ENCODE measurements at regions not wholly inside any gene's neighbourhood (a gene's known extent, or its start where the extent isn't known, plus 50 kb on each side); places are given as distances from the start of the nearest gene placed in this dataset.

DNA sequence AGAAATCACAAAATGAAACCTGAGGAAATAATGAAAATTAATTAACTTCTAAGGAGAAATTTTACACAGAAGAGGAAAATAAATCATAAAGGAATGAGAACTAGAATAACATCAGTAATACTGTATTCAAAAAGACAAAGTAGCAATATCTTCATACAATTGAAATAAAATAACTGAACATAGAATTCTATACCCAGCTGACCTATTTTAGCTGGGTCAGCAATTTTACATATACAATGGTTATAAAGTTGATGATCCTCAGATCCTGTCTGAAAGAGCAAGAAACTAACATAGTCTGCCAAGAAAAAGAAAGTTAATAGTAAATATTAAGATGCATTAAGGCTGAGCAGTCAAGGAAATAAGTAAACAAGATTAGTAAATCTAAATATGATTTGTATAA lies 93.0 kb upstream of the P3H2 start:
- TF ChIP-seq, protein P1, sequence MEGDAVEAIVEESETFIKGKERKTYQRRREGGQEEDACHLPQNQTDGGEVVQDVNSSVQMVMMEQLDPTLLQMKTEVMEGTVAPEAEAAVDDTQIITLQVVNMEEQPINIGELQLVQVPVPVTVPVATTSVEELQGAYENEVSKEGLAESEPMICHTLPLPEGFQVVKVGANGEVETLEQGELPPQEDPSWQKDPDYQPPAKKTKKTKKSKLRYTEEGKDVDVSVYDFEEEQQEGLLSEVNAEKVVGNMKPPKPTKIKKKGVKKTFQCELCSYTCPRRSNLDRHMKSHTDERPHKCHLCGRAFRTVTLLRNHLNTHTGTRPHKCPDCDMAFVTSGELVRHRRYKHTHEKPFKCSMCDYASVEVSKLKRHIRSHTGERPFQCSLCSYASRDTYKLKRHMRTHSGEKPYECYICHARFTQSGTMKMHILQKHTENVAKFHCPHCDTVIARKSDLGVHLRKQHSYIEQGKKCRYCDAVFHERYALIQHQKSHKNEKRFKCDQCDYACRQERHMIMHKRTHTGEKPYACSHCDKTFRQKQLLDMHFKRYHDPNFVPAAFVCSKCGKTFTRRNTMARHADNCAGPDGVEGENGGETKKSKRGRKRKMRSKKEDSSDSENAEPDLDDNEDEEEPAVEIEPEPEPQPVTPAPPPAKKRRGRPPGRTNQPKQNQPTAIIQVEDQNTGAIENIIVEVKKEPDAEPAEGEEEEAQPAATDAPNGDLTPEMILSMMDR (IDR thresholded peaks at IDR 0.05; ENCODE audit: low read depth, low read length) = no peak
- no peak overlapping the region for H3K4me3 ChIP-seq (ENCODE audit: low read depth, low read length)

DNA sequence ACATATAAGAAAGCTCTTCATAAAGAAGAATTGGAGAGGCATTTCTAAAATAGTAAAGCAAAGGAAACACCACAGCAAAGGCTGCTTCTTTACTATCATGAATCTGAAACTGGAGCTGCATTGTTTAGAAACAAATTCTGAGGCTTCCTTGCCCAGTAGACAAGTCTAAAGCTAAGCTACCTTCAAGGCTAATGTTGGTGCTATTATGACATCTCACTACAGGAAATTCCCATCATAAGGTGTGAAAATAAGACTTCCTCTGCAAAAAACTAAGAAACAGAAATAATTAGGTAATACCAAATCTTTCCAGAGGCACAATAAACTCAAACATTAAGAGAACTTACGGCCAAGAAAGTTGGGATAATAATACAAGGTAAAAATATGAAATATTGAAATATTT lies 89.9 kb upstream of the P3H2 start:
- H3K4me3 ChIP-seq (ENCODE audit: low read depth, low read length) = no peak overlapping the region
- TF ChIP-seq, protein P1 (IDR thresholded peaks at IDR 0.05; ENCODE audit: low read depth, low read length) = no peak

DNA sequence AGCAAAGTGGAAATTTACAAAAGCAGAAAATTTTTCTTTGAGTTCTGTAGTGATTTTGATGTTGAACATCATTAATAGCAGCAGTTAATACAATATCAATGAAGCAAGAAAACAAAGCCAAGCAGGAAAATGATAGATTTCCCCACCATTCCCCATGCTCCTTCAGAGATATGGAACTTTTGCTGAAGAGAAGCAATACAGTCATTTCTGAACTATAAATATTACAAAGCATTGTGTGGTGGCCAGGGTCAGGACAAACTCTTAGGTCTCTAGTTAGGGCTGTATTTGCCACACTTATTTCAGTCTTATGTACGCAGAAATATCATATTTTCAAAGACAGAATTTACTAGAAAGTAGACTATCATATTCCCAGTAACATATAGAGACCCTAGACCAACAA lies 88.8 kb upstream of the P3H2 start:
- H3K4me3 ChIP-seq (ENCODE audit: low read depth, low read length) = no peak overlapping the region

DNA sequence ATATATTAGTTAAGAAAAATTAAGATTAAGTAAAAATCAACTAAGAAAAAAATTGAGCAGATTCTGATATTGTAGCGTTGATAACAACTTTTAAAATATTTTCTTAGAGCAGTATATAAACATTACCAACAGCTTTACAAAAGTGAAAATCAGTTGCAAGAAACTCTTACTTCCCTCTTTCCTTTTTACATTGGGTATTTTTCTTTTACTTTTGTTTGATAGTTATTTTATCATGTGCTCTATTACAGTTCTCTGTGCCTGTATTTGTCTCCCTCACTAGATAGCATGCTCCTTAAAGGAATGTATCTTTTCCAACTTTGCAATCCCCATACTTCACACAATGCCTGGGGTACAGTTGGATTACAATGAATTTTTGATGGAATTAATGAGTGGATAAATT lies 87.5 kb upstream of the P3H2 start:
- TF ChIP-seq, protein P1 (IDR thresholded peaks at IDR 0.05; ENCODE audit: low read depth, low read length) = no peak
- no peak overlapping the region for H3K4me3 ChIP-seq (ENCODE audit: low read depth, low read length)

More for the DNA sequence above, 88.8 kb upstream of the P3H2 start:
- TF ChIP-seq, protein P1 (IDR thresholded peaks at IDR 0.05; ENCODE audit: low read depth, low read length) = no peak

DNA sequence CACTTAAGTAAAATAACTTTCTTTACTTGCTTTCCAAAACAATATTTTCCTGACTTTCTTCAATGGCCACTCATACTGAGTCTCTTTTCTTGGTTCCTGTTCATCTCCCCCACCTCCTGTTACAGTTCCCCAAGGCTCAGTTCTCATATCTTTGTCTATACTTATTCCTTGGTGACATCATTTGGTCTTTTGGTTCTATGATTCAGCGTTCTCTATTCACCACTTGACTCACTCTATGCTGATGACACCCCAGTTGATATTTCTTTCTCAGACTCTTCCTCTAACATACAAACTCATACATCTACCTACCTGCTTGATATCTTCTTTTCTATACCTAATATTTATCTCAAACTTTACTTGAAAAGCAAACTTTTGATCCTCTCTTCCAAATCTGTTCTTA lies 85.0 kb upstream of the P3H2 start:
- H3K4me3 ChIP-seq (ENCODE audit: low read depth, low read length) = no peak overlapping the region
- TF ChIP-seq, protein P1 (IDR thresholded peaks at IDR 0.05; ENCODE audit: low read depth, low read length) = no peak

DNA sequence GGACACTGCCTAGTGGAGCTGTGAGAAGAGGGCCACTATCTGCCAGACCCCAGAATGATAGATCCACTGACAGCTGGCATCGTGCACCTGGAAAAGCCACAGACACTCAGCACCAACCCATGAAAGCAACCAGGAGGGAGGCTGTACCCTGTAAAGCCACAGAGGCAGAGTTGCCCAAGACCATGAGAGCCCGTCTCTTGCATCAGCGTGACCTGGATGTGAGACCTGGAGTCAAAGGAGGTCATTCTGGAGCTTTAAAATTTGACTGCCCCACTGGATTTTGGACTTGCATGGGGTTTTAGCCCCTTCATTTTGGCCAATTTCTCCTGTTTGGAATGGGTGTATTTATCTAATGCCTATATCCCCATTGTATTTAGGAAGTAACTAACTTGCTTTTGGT lies 83.5 kb upstream of the P3H2 start:
- TF ChIP-seq, protein P1 (IDR thresholded peaks at IDR 0.05; ENCODE audit: low read depth, low read length) = no peak
- no peak overlapping the region for H3K4me3 ChIP-seq (ENCODE audit: low read depth, low read length)

DNA sequence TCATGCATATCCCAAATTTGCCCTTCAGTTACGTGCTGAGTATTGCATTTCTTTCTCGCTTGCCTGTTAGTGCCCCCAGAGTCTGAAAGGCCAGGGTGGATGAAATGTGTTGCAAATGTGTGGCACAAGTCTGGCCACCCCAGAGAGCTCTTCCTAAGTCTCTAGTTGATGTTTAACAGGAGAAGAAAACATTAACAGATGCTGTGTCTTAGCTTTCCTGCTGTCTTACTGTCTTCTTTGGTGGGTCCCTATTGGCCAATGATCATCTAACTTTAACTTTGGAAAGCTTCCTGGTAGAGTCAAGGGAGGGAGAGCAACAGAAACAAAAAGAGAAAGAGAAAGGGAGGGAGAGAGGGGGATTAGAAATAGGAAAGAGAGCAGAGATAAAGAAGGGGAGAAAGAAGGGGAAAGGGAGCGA lies 76.7 kb upstream of the P3H2 start:
- no peak overlapping the region for H3K4me3 ChIP-seq (ENCODE audit: low read depth, low read length)

More for the DNA sequence above, 76.7 kb upstream of the P3H2 start:
- TF ChIP-seq, protein P1 (IDR thresholded peaks at IDR 0.05; ENCODE audit: low read depth, low read length) = no peak
